Skin of body (tissue), 1 donor: ENCODE measurements at regions not wholly inside any gene's neighbourhood (a gene's known extent, or its start where the extent isn't known, plus 50 kb on each side); places are given as distances from the start of the nearest gene placed in this dataset.
"Not testable (repeated sequence)": the region's sequence is repeated elsewhere in the genome, so short reads cannot be mapped to it uniquely, and the experiment has no call there.

ENCODE experiments used
- DNase-seq: peaks from one replicate; lab custom pipeline; 2025; lab: John Stamatoyannopoulos, UW

- not testable (repeated sequence) for DNase-seq
Measured at GRCh38 chr9:11704198-11704597, 989.0 kb upstream of the TYRP1 start.

- no peak for DNase-seq
Measured at GRCh38 chr9:11708899-11709298, 984.3 kb upstream of the TYRP1 start.

GRCh38 chr9:11709567-11709966 is 983.6 kb upstream of the TYRP1 start:
- no peak for DNase-seq

GRCh38 chr9:11713077-11713476 is 980.1 kb upstream of the TYRP1 start:
- no peak for DNase-seq

GRCh38 chr9:11722957-11723356 is 970.2 kb upstream of the TYRP1 start:
- no peak for DNase-seq

- DNase-seq, result no peak
Measured at GRCh38 chr9:11726659-11727058, 966.5 kb upstream of the TYRP1 start.

- DNase-seq, result no peak
Measured at GRCh38 chr9:11735391-11735790, 957.8 kb upstream of the TYRP1 start.

GRCh38 chr9:11742471-11742870 is 950.7 kb upstream of the TYRP1 start:
- DNase-seq, result no peak

- no peak for DNase-seq
Measured at GRCh38 chr9:11743356-11743755, 949.8 kb upstream of the TYRP1 start.

- no peak for DNase-seq
Measured at GRCh38 chr9:11749396-11749795, 943.8 kb upstream of the TYRP1 start.

- no peak for DNase-seq
Measured at GRCh38 chr9:11755951-11756350, 937.2 kb upstream of the TYRP1 start.

- no peak for DNase-seq
Measured at GRCh38 chr9:11757408-11757807, 935.8 kb upstream of the TYRP1 start.

- no peak for DNase-seq
Measured at GRCh38 chr9:11758016-11758415, 935.2 kb upstream of the TYRP1 start.

GRCh38 chr9:11779971-11780370 is 913.2 kb upstream of the TYRP1 start:
- DNase-seq, result no peak

- no peak for DNase-seq
Measured at GRCh38 chr9:11792870-11793269, 900.3 kb upstream of the TYRP1 start.

GRCh38 chr9:11794984-11795383 is 898.2 kb upstream of the TYRP1 start:
- no peak for DNase-seq

GRCh38 chr9:11805969-11806368 is 887.2 kb upstream of the TYRP1 start:
- no peak for DNase-seq

- DNase-seq, result no peak
Measured at GRCh38 chr9:11821306-11821975, 871.7 kb upstream of the TYRP1 start.

GRCh38 chr9:11828201-11828600 is 865.0 kb upstream of the TYRP1 start:
- DNase-seq, result no peak

- DNase-seq, result no peak
Measured at GRCh38 chr9:11833056-11833455, 860.1 kb upstream of the TYRP1 start.

- no peak for DNase-seq
Measured at GRCh38 chr9:11868795-11869194, 824.4 kb upstream of the TYRP1 start.

- DNase-seq, result no peak
Measured at GRCh38 chr9:11871852-11872251, 821.3 kb upstream of the TYRP1 start.

GRCh38 chr9:11872471-11872870 is 820.7 kb upstream of the TYRP1 start:
- DNase-seq, result no peak

- DNase-seq, result no peak
Measured at GRCh38 chr9:11874414-11874813, 818.8 kb upstream of the TYRP1 start.
